GM10266 (cell line): ENCODE measurements at regions not wholly inside any gene's neighbourhood (a gene's known extent, or its start where the extent isn't known, plus 50 kb on each side); places are given as distances from the start of the nearest gene placed in this dataset.

Source experiments
- DNase-seq: peaks from one replicate; pipeline ENCODE4 v3.0.0; 2012; ENCODE audit errors: extremely low spot score
- TF ChIP-seq, protein P1 (sequence below): IDR thresholded peaks from 2 replicates; pipeline ENCODE4 v1.5.1; 2012; ENCODE audit warnings: mild to moderate bottlenecking, low read depth; ENCODE audit not compliant: control insufficient read depth, insufficient read depth; ENCODE audit errors: missing control alignments

DNA sequence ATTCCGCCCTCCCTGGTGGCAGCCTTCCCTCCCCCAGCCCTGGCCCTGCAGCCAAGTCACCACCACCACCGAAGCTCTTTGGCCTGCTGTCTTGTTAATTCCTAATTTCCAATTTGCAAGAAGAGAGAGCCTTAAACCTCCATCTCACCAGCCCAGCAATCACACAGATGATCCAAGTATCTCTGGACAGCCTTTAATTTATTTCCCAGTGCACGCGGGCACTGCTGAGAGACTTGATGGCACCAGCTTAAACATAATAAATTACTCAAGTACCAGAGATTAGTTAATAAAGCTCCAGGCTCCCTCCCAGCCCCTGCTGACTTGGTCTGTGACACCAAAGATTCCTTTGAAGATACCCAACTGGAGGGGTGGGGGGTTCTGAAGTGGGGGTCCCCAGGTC lies 494.7 kb downstream of the BUD13 start:
- DNase-seq, result no peak
- TF ChIP-seq, protein P1, sequence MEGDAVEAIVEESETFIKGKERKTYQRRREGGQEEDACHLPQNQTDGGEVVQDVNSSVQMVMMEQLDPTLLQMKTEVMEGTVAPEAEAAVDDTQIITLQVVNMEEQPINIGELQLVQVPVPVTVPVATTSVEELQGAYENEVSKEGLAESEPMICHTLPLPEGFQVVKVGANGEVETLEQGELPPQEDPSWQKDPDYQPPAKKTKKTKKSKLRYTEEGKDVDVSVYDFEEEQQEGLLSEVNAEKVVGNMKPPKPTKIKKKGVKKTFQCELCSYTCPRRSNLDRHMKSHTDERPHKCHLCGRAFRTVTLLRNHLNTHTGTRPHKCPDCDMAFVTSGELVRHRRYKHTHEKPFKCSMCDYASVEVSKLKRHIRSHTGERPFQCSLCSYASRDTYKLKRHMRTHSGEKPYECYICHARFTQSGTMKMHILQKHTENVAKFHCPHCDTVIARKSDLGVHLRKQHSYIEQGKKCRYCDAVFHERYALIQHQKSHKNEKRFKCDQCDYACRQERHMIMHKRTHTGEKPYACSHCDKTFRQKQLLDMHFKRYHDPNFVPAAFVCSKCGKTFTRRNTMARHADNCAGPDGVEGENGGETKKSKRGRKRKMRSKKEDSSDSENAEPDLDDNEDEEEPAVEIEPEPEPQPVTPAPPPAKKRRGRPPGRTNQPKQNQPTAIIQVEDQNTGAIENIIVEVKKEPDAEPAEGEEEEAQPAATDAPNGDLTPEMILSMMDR, result no peak

GRCh38 chr11:116276051-116277044 lies 496.4 kb downstream of the BUD13 start:
- TF ChIP-seq, protein P1, result peak; percentile 81
- DNase-seq, result peak; percentile 67

- TF ChIP-seq, protein P1, result no peak
- no peak for DNase-seq
Observed at GRCh38 chr11:116275635-116276034, 497.2 kb downstream of the BUD13 start.

DNA sequence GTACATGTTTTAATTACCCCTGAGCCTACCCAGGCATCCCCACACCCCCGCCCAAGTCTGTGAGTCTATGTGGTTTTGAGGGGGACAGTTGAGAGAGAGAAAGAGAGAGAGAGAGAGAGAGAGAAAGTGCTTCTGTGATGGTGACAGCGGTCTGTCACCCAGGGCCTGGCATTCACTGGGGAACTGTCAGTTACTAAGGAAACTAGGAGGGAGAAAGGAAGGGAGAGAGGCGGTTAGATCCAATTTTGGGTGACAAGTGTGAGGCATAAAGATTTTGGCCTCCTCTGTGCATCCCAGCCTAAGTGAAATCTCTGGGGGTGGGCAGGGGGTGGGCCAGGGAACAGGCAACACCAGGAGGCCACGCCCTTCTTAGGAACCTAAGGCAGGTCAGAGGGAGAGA lies 498.3 kb downstream of the BUD13 start:
- DNase-seq, result no peak
- TF ChIP-seq, protein P1, result no peak

- TF ChIP-seq, protein P1, result no peak
Observed at GRCh38 chr11:116272181-116272789, 500.5 kb downstream of the BUD13 start.

DNA sequence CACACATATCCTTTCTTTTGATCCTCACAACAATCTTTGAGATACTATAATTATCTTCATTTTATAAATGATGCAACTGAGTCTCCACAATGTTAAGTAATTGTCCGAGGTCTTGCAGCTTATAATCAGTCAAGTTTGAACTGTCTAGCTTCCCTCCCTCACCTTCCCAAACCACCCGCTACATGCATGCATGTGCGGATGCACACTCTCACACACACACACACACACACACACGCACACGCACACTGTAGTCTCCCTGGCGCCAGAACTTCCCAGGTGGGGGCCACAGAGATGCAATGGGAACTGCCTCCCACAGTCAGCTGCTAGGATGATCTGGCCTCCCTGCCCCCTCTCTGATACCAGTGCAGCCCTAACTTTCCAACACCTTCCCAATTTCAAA lies 501.3 kb downstream of the BUD13 start:
- no peak for DNase-seq
- TF ChIP-seq, protein P1, result no peak

More at GRCh38 chr11:116272181-116272789, 500.5 kb downstream of the BUD13 start:
- no peak for DNase-seq

- TF ChIP-seq, protein P1, result no peak
- DNase-seq, result no peak
Observed at GRCh38 chr11:116267146-116267545, 505.6 kb downstream of the BUD13 start.
